Fibroblast of skin of right biceps (primary cell): ENCODE measurements at regions not wholly inside any gene's neighbourhood (a gene's known extent, or its start where the extent isn't known, plus 50 kb on each side); places are given as distances from the start of the nearest gene placed in this dataset.

ENCODE experiments used
- DNase-seq: peaks from one replicate; pipeline ENCODE4 v3.0.0-alpha.2; 2013

DNA sequence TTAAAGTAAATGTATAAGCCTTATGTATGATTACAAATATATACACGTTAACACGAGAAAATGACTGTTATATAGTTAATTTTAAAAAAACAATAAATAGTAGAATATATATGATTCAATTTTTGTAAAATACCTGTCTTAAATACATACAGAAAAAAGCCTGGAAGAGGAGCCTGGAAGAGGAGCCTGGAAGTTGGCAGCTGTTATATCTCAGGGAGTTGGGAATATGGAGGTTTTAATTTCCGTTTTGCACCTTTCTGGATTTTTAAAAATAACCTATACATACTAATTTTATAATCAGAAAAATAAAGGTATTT, 111.6 kb downstream of the WT1 start:
- no peak for DNase-seq

DNA sequence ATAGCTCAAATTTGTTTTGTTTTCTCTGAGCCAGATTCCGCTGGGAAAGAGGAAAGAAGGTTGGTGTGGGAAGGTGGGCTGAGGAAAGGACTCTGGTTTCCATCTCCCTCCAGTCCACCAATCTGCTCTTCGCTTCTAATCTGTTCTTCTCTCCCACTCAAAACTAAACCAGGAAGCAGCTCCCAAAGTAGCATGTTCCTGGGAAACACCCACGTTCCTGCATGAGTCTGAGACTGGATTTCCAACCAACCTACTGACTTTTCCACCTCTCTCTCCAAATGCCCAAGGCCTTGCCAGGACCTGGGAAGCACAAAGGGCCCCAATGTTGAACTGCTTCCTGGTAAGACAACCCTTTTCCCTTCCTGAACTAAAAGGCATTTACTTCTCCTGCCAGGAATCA, 110.2 kb downstream of the WT1 start:
- no peak for DNase-seq

- no peak for DNase-seq
Observed at GRCh38 chr11:32325725-32326124, 109.6 kb downstream of the WT1 start.

DNA sequence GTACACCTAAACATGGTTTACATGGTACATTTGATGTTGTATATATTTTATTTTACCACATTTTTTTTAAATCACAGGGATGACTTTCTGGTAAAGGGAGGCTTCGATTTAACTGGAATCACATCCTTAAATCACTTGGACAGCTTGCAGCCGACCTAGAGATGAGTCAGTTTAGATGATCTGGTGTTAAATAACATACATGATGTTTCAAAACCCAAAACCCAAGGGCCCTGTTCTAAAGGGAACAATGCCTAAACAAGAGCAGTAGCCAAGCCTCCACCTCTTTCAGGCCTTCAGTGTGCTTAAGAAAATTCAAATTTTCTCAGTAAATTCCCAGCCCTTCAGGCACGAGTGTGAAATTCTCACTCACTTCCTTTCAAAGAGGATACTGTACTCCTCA, 108.8 kb downstream of the WT1 start:
- peak; percentile 53 for DNase-seq

GRCh38 chr11:32328392-32328791, 106.9 kb downstream of the WT1 start:
- DNase-seq: no peak

- DNase-seq: no peak
Observed at GRCh38 chr11:32331098-32331497, 104.2 kb downstream of the WT1 start.

GRCh38 chr11:32331792-32332191, 103.5 kb downstream of the WT1 start:
- no peak for DNase-seq

DNA sequence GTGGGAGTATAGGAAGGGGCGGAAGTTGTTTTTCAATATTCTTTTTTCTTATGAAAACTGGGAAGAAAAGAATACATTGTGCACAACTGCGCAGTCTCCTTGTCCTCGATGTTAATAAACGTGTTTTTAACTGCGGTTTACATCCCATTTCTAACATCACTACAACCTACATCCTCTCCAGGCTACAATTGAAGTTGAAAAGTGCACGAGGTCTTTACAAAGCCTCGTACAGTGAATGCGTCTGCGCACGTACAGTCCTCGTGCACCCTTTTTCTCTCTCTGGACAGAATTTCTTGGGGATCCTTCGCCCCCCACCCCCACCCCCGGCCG, 102.4 kb downstream of the WT1 start:
- DNase-seq: no peak

DNA sequence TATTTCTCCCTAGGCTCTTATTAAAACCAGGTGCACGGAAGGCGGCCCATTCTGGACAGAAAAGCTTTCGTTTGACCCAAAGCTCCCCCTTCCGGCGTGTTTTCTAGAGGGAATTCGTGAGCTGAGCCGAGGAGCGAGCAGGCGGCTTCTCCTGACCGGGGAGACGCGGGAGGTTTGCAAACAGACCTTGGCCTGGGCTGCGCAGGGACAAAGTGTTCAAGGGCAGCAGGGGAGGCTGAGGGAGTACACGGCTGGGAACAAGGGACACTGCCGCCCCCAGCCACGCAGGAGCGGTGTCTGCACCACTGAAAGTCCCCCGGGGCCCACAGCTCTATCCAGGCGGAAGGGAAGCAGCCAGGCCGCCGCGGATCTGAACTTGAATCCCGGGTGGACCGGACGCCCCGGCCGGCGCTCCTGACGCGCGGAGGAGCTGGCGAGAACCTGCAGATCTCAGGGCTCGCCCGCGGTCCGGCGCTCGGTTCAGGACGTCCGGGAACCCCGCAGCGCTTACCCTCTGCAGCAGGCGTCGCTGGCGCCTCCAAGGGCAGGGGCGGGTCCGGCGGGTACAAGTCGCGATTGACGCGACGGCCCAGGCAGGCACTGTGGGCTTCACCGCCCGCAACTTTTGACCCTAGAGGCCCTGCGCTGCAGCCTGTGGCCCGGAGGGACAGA, 101.9 kb downstream of the WT1 start:
- DNase-seq: peak; percentile 69

DNA sequence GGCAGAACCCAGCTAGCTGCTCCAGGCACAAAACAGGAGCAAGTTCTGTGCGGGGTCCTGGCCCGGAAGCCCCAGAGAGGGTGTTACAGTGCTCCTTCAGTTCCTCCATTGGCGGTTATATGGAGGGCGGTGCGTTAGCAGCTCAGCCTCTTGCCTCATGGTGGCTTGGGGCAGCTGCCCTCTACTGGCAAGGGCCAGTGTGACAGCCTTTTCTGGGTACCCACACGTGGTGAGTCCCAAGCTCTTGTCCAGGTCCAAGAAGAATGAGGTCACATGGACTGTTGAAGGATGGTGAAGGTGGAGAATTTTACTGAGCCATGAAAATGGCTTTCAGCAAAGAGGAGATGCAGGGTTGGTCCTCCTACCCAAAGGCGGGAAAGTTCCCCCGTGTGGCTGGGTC, 100.5 kb downstream of the WT1 start:
- DNase-seq: no peak
